Cardiac muscle cell (in vitro differentiated cells and primary cell): ENCODE measurements at regions not wholly inside any gene's neighbourhood (a gene's known extent, or its start where the extent isn't known, plus 50 kb on each side); places are given as distances from the start of the nearest gene placed in this dataset.
A peak's percentile ranks its signal among the peaks of the same experiment; 100 is the strongest.

ENCODE experiments used
- DNase-seq, 2 donors: peaks; one replicate each; pipeline versions ENCODE4 v3.0.0 to v3.0.0-alpha.2; 2010 to 2017; ENCODE audit warnings: low read depth in 1 of 2, low spot score in 1 of 2
- H3K27ac ChIP-seq: fragments of 200-600 bp; sonication (generic); 2 replicates; pipeline ENCODE4 v1.5.1; 2016
- H3K27me3 ChIP-seq: fragments of 200-600 bp; sonication (generic); 2 replicates; pipeline ENCODE4 v1.6.0; 2016; ENCODE audit warnings: control low read depth
- H3K36me3 ChIP-seq: fragments of 200-600 bp; sonication (generic); 2 replicates; pipeline ENCODE4 v1.5.1; 2016; ENCODE audit warnings: control low read depth
- H3K4me1 ChIP-seq: fragments of 200-600 bp; sonication (generic); 2 replicates; pipeline ENCODE4 v1.8.1; 2017; ENCODE audit warnings: low read depth, mild to moderate bottlenecking, mixed run types
- H3K4me3 ChIP-seq: fragments of 200-600 bp; sonication (generic); 2 replicates; pipeline ENCODE4 v1.5.1; 2016; ENCODE audit warnings: mild to moderate bottlenecking
- H3K9me3 ChIP-seq: fragments of 200-600 bp; sonication (generic); 2 replicates; pipeline ENCODE4 v1.5.1; 2017; ENCODE audit warnings: low read depth, mild to moderate bottlenecking, control low read depth
- TF ChIP-seq, protein P1 (sequence below): IDR thresholded peaks from 2 replicates; pipeline ENCODE4 v1.5.1; 2012; ENCODE audit warnings: low read depth, mild to moderate bottlenecking, low read length

- Histone ChIP-seq H3K27me3 (no peaks in the 10 kb centered on the region), H3K36me3 (no peaks in the 10 kb centered on the region)
- TF ChIP-seq, protein P1, sequence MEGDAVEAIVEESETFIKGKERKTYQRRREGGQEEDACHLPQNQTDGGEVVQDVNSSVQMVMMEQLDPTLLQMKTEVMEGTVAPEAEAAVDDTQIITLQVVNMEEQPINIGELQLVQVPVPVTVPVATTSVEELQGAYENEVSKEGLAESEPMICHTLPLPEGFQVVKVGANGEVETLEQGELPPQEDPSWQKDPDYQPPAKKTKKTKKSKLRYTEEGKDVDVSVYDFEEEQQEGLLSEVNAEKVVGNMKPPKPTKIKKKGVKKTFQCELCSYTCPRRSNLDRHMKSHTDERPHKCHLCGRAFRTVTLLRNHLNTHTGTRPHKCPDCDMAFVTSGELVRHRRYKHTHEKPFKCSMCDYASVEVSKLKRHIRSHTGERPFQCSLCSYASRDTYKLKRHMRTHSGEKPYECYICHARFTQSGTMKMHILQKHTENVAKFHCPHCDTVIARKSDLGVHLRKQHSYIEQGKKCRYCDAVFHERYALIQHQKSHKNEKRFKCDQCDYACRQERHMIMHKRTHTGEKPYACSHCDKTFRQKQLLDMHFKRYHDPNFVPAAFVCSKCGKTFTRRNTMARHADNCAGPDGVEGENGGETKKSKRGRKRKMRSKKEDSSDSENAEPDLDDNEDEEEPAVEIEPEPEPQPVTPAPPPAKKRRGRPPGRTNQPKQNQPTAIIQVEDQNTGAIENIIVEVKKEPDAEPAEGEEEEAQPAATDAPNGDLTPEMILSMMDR, result no peak
Observed at GRCh38 chr3:22292681-22293080, 541.7 kb upstream of the ZNF385D start.

DNA sequence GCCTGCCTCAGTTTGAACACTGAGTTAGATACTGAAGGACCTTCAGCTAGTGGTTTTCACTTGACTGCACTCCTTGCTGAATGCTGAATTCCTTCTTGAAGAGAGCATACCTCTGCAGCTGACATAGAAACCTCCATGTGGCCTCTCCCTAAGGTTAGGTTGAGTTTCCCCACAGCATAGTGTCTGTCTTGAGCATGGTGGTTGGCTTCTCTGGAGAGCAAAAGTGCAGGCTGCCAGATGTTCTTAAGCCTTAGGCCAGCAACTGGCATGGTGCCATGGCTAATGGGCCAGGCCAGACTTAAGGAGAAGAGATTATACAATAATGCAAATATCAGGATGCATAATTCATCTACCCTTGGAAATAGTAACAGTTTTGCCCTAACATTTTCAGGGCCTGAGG is 545.6 kb upstream of the ZNF385D start:
- Histone ChIP-seq H3K27me3 (no peaks in the 10 kb centered on the region), H3K4me3 (no peak overlapping the region), H3K4me1 (no peaks in the 10 kb centered on the region), H3K36me3 (no peaks in the 10 kb centered on the region), H3K9me3 (no peaks in the 10 kb centered on the region), H3K27ac (no peak overlapping the region)
- DNase-seq, result peak in 1 of 2 donors; percentile 61
- TF ChIP-seq, protein P1, result no peak

More at GRCh38 chr3:22292681-22293080, 541.7 kb upstream of the ZNF385D start:
- Histone ChIP-seq H3K4me3 (no peak overlapping the region), H3K27ac (no peak overlapping the region), H3K9me3 (no peaks in the 10 kb centered on the region), H3K4me1 (no peaks in the 10 kb centered on the region)
- DNase-seq, result no peak

DNA sequence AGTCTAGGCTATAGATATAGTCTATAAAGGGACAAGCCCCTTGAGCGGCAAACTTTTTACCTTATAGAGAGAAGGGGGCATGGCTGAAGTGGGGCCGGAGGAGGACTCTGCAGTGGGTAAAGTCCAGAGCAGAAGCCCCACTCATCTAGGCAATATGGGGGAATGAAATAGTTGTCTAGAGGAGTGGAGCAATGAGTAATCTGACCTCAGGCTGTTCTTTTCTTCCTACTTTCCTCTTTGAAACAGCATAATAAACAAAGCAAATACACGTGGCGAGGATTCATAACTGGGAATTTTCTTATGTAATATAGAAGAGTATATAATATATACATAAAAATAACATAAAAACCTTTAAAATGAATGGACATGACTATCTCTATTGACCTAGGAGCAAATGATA is 546.4 kb upstream of the ZNF385D start:
- no peaks in the 10 kb centered on the region for H3K27me3 ChIP-seq
- H3K27ac ChIP-seq, result no peak overlapping the region
- H3K4me3 ChIP-seq, result no peak overlapping the region
- DNase-seq, result no peak
- TF ChIP-seq, protein P1, result no peak
- no peaks in the 10 kb centered on the region for H3K36me3 ChIP-seq
- no peaks in the 10 kb centered on the region for H3K9me3 ChIP-seq
- H3K4me1 ChIP-seq, result no peaks in the 10 kb centered on the region

GRCh38 chr3:22306454-22306853 is 555.4 kb upstream of the ZNF385D start:
- no peak for DNase-seq
- Histone ChIP-seq H3K4me1 (no peaks in the 10 kb centered on the region), H3K9me3 (no peaks in the 10 kb centered on the region), H3K27me3 (no peaks in the 10 kb centered on the region), H3K36me3 (no peaks in the 10 kb centered on the region), H3K4me3 (no peak overlapping the region), H3K27ac (no peak overlapping the region)
- TF ChIP-seq, protein P1, result no peak

- Histone ChIP-seq H3K9me3 (no peaks in the 10 kb centered on the region), H3K27me3 (no peaks in the 10 kb centered on the region), H3K36me3 (no peaks in the 10 kb centered on the region), H3K4me1 (no peaks in the 10 kb centered on the region), H3K4me3 (no peak overlapping the region), H3K27ac (no peak overlapping the region)
- DNase-seq, result no peak
- TF ChIP-seq, protein P1, result no peak
Observed at GRCh38 chr3:22308871-22309270, 557.9 kb upstream of the ZNF385D start.

- no peaks in the 10 kb centered on the region for H3K4me1 ChIP-seq
- no peak overlapping the region for H3K27ac ChIP-seq
- no peaks in the 10 kb centered on the region for H3K9me3 ChIP-seq
- H3K27me3 ChIP-seq, result no peaks in the 10 kb centered on the region
- TF ChIP-seq, protein P1, result no peak
- no peak overlapping the region for H3K4me3 ChIP-seq
- peak in 1 of 2 donors; percentile 6 for DNase-seq
- H3K36me3 ChIP-seq, result no peaks in the 10 kb centered on the region
Observed at GRCh38 chr3:22315925-22316324, 564.9 kb upstream of the ZNF385D start.
